Astrocyte (in vitro differentiated cells and primary cell): ENCODE measurements at regions not wholly inside any gene's neighbourhood (a gene's known extent, or its start where the extent isn't known, plus 50 kb on each side); places are given as distances from the start of the nearest gene placed in this dataset.

Source experiments
- DNase-seq: peaks from one replicate; pipeline ENCODE4 v3.0.0-alpha.2; 2010; ENCODE audit warnings: low read depth
- FAIRE-seq: peaks from 2 replicates; lab custom pipeline; 2011; peaks lifted over from hg19 to GRCh38; lab: Jason Lieb, UNC
- H2AFZ ChIP-seq: 2 replicates; pipeline ENCODE4 v1.6.0; 2012; ENCODE audit warnings: low read depth, low read length, inconsistent platforms
- H3K27ac ChIP-seq: 2 replicates; pipeline ENCODE4 v1.5.1; 2011; ENCODE audit warnings: low read depth, low read length, inconsistent platforms
- H3K27me3 ChIP-seq: 2 replicates; pipeline ENCODE4 v1.6.0; 2011; ENCODE audit warnings: low read length, inconsistent platforms; ENCODE audit not compliant: insufficient read depth
- H3K36me3 ChIP-seq: 2 replicates; pipeline ENCODE4 v1.5.1; 2011; ENCODE audit warnings: low read length, inconsistent platforms; ENCODE audit not compliant: insufficient read depth
- H3K4me1 ChIP-seq: 2 replicates; pipeline ENCODE4 v1.5.1; 2011; ENCODE audit warnings: low read length, inconsistent platforms; ENCODE audit not compliant: insufficient read depth
- H3K4me2 ChIP-seq: 2 replicates; pipeline ENCODE4 v1.6.0; 2012; ENCODE audit warnings: low read length, inconsistent platforms
- H3K4me3 ChIP-seq: 2 replicates; pipeline ENCODE4 v1.5.1; 2011; ENCODE audit warnings: low read depth, mild to moderate bottlenecking, low read length, inconsistent platforms; ENCODE audit not compliant: insufficient read depth
- H3K79me2 ChIP-seq: 2 replicates; pipeline ENCODE4 v1.6.0; 2012; ENCODE audit warnings: mild to moderate bottlenecking, low read length, inconsistent platforms; ENCODE audit not compliant: insufficient read depth
- H3K9ac ChIP-seq: 2 replicates; pipeline ENCODE4 v1.6.0; 2012; ENCODE audit warnings: mild to moderate bottlenecking, low read length, inconsistent platforms
- H3K9me3 ChIP-seq: 2 replicates; pipeline ENCODE4 v1.5.1; 2012; ENCODE audit warnings: low read depth, mild to moderate bottlenecking, low read length, inconsistent platforms; ENCODE audit not compliant: insufficient read depth
- H4K20me1 ChIP-seq: 2 replicates; pipeline ENCODE4 v1.6.0; 2012; ENCODE audit warnings: low read length, inconsistent platforms; ENCODE audit not compliant: insufficient read depth
- H3K27ac Mint-ChIP-seq: one replicate; pipeline ENCODE4 v1.8.0; 2021; ENCODE audit warnings: mild to moderate bottlenecking, mixed read lengths; ENCODE audit not compliant: unreplicated experiment
- H3K27me3 Mint-ChIP-seq: one replicate; pipeline ENCODE4 v1.8.0; 2021; ENCODE audit warnings: low read depth, mixed read lengths; ENCODE audit not compliant: unreplicated experiment
- H3K36me3 Mint-ChIP-seq: one replicate; pipeline ENCODE4 v1.8.0; 2021; ENCODE audit warnings: low read depth, mixed read lengths; ENCODE audit not compliant: unreplicated experiment
- H3K4me1 Mint-ChIP-seq: one replicate; pipeline ENCODE4 v1.8.0; 2021; ENCODE audit warnings: low read depth, mixed read lengths; ENCODE audit not compliant: unreplicated experiment
- H3K4me3 Mint-ChIP-seq: one replicate; pipeline ENCODE4 v1.8.0; 2021; ENCODE audit warnings: mild to moderate bottlenecking, moderate library complexity, mixed read lengths; ENCODE audit not compliant: unreplicated experiment
- H3K9me3 Mint-ChIP-seq: one replicate; pipeline ENCODE4 v1.8.0; 2021; ENCODE audit warnings: mild to moderate bottlenecking, mixed read lengths; ENCODE audit not compliant: unreplicated experiment
- CTCF ChIP-seq: IDR thresholded peaks from 2 replicates; pipeline ENCODE4 v1.5.1; 2011; ENCODE audit warnings: low read depth, mild to moderate bottlenecking, inconsistent platforms, low read length, moderate library complexity; ENCODE audit not compliant: insufficient read depth
- EZH2 ChIP-seq: IDR thresholded peaks from 2 replicates; pipeline ENCODE4 v1.6.1; 2012; ENCODE audit warnings: mild to moderate bottlenecking, low read length, inconsistent platforms; ENCODE audit not compliant: insufficient read depth

GRCh38 chr2:228866044-228866443, 405.0 kb downstream of the PID1 start:
- no peak overlapping the region for H3K9ac ChIP-seq
- no peaks in the 10 kb centered on the region for H3K4me1 ChIP-seq
- no peaks in the 10 kb centered on the region for H3K36me3 ChIP-seq
- H3K79me2 ChIP-seq, result no peaks in the 10 kb centered on the region
- no peaks in the 10 kb centered on the region for H4K20me1 ChIP-seq
- H3K27ac ChIP-seq, result no peak overlapping the region
- DNase-seq (no peak), FAIRE-seq (no peak)
- no peaks in the 10 kb centered on the region for H3K9me3 ChIP-seq
- H3K4me1 Mint-ChIP-seq, result no peaks in the 10 kb centered on the region
- H3K27me3 Mint-ChIP-seq, result no peaks in the 10 kb centered on the region
- no peak overlapping the region for H3K4me3 Mint-ChIP-seq
- no peaks in the 10 kb centered on the region for H3K36me3 Mint-ChIP-seq
- H3K9me3 Mint-ChIP-seq, result peaks cover 3% of the 10 kb centered on the region
- H3K4me3 ChIP-seq, result no peak overlapping the region
- H3K27me3 ChIP-seq, result no peaks in the 10 kb centered on the region
- H2AFZ ChIP-seq, result no peak overlapping the region
- no peak overlapping the region for H3K27ac Mint-ChIP-seq
- no peak overlapping the region for H3K4me2 ChIP-seq
- TF ChIP-seq EZH2 (no peak), CTCF (no peak)

- H3K4me1 Mint-ChIP-seq, result no peaks in the 10 kb centered on the region
- H3K9ac ChIP-seq, result no peak overlapping the region
- FAIRE-seq (no peak), DNase-seq (no peak)
- no peak overlapping the region for H3K4me3 ChIP-seq
- H3K27ac Mint-ChIP-seq, result no peak overlapping the region
- peaks cover 2% of the 10 kb centered on the region for H3K9me3 Mint-ChIP-seq
- no peaks in the 10 kb centered on the region for H3K27me3 Mint-ChIP-seq
- no peak overlapping the region for H2AFZ ChIP-seq
- no peak overlapping the region for H3K4me2 ChIP-seq
- no peaks in the 10 kb centered on the region for H3K9me3 ChIP-seq
- no peaks in the 10 kb centered on the region for H4K20me1 ChIP-seq
- H3K27ac ChIP-seq, result no peak overlapping the region
- H3K36me3 ChIP-seq, result no peaks in the 10 kb centered on the region
- TF ChIP-seq CTCF (no peak), EZH2 (no peak)
- no peaks in the 10 kb centered on the region for H3K79me2 ChIP-seq
- H3K27me3 ChIP-seq, result no peaks in the 10 kb centered on the region
- H3K4me3 Mint-ChIP-seq, result no peak overlapping the region
- H3K36me3 Mint-ChIP-seq, result no peaks in the 10 kb centered on the region
- no peaks in the 10 kb centered on the region for H3K4me1 ChIP-seq
Observed at GRCh38 chr2:228864131-228864530, 407.0 kb downstream of the PID1 start.

- TF ChIP-seq CTCF (no peak), EZH2 (no peak)
- Mint-ChIP-seq H3K36me3 (no peaks in the 10 kb centered on the region), H3K27me3 (no peaks in the 10 kb centered on the region), H3K4me3 (no peak overlapping the region), H3K9me3 (peaks cover 2% of the 10 kb centered on the region), H3K4me1 (no peaks in the 10 kb centered on the region), H3K27ac (no peak overlapping the region)
- FAIRE-seq (peak; percentile 56), DNase-seq (no peak)
- H3K4me3 ChIP-seq, result no peak overlapping the region
- no peak overlapping the region for H2AFZ ChIP-seq
- H3K27ac ChIP-seq, result no peak overlapping the region
- no peaks in the 10 kb centered on the region for H3K79me2 ChIP-seq
- no peaks in the 10 kb centered on the region for H3K36me3 ChIP-seq
- H3K4me1 ChIP-seq, result no peaks in the 10 kb centered on the region
- H3K9me3 ChIP-seq, result no peaks in the 10 kb centered on the region
- H3K9ac ChIP-seq, result no peak overlapping the region
- H4K20me1 ChIP-seq, result no peaks in the 10 kb centered on the region
- H3K27me3 ChIP-seq, result no peaks in the 10 kb centered on the region
- H3K4me2 ChIP-seq, result no peak overlapping the region
Observed at GRCh38 chr2:228860601-228861285, 410.3 kb downstream of the PID1 start.
